ENCODE measurements at regions not wholly inside any gene's neighbourhood (a gene's known extent, or its start where the extent isn't known, plus 50 kb on each side); places are given as distances from the start of the nearest gene placed in this dataset.

GRCh38 chr6:76867182-76867581 is 596.1 kb downstream of the HTR1B start:
- Histone ChIP-seq H3K9me3 (ENCODE audit: insufficient read depth, low read depth, low read length) (no peaks in the 10 kb centered on the region), H3K9ac (ENCODE audit: low read depth, low read length, poor library complexity, severe bottlenecking) (no peak overlapping the region), H2AFZ (ENCODE audit: low read length) (no peak overlapping the region), H3F3A (ENCODE audit: low read depth) (no peaks in the 10 kb centered on the region), H3K36me3 (ENCODE audit: insufficient read depth, low read length) (no peaks in the 10 kb centered on the region), H3K4me2 (ENCODE audit: low read depth, low read length, poor library complexity, severe bottlenecking) (no peak overlapping the region), H4K20me1 (ENCODE audit: insufficient read depth, low read length, poor library complexity, severe bottlenecking) (no peaks in the 10 kb centered on the region), H3K9me2 (replicated peaks; ENCODE audit: low read depth, low read length) (no peaks in the 10 kb centered on the region), H3K4me3 (ENCODE audit: low read length, poor library complexity, severe bottlenecking) (no peak overlapping the region), H3K79me2 (ENCODE audit: insufficient read depth, low read length) (no peaks in the 10 kb centered on the region), H3K27me3 (ENCODE audit: insufficient read depth, low read length, poor library complexity, severe bottlenecking) (no peaks in the 10 kb centered on the region), H3K4me1 (ENCODE audit: insufficient read depth, low read length, poor library complexity, severe bottlenecking) (no peaks in the 10 kb centered on the region)
- TF ChIP-seq EZH2phosphoT487 (IDR thresholded peaks at IDR 0.05; ENCODE audit: borderline replicate concordance), result no peak
- no peak for TF ChIP-seq CTCF (conservative IDR thresholded peaks at IDR 0.05; ENCODE audit: low read length)

GRCh38 chr6:76866091-76866915 is 597.0 kb downstream of the HTR1B start:
- Histone ChIP-seq H3K9me3 (ENCODE audit: insufficient read depth, low read depth, low read length) (no peaks in the 10 kb centered on the region), H3K27me3 (ENCODE audit: insufficient read depth, low read length, poor library complexity, severe bottlenecking) (no peaks in the 10 kb centered on the region), H3K4me1 (ENCODE audit: insufficient read depth, low read length, poor library complexity, severe bottlenecking) (no peaks in the 10 kb centered on the region), H3K79me2 (ENCODE audit: insufficient read depth, low read length) (no peaks in the 10 kb centered on the region), H3F3A (ENCODE audit: low read depth) (no peaks in the 10 kb centered on the region), H3K9me2 (replicated peaks; ENCODE audit: low read depth, low read length) (no peaks in the 10 kb centered on the region), H3K4me3 (ENCODE audit: low read length, poor library complexity, severe bottlenecking) (no peak overlapping the region), H2AFZ (ENCODE audit: low read length) (no peak overlapping the region), H3K4me2 (ENCODE audit: low read depth, low read length, poor library complexity, severe bottlenecking) (no peak overlapping the region), H4K20me1 (ENCODE audit: insufficient read depth, low read length, poor library complexity, severe bottlenecking) (no peaks in the 10 kb centered on the region), H3K9ac (ENCODE audit: low read depth, low read length, poor library complexity, severe bottlenecking) (no peak overlapping the region), H3K36me3 (ENCODE audit: insufficient read depth, low read length) (no peaks in the 10 kb centered on the region)
- no peak for TF ChIP-seq EZH2phosphoT487 (IDR thresholded peaks at IDR 0.05; ENCODE audit: borderline replicate concordance)
- no peak for TF ChIP-seq CTCF (conservative IDR thresholded peaks at IDR 0.05; ENCODE audit: low read length)

- Histone ChIP-seq H3K4me2 (ENCODE audit: low read depth, low read length, poor library complexity, severe bottlenecking) (no peak overlapping the region), H3K4me1 (ENCODE audit: insufficient read depth, low read length, poor library complexity, severe bottlenecking) (no peaks in the 10 kb centered on the region), H2AFZ (ENCODE audit: low read length) (no peak overlapping the region), H3K9me2 (replicated peaks; ENCODE audit: low read depth, low read length) (no peaks in the 10 kb centered on the region), H3K4me3 (ENCODE audit: low read length, poor library complexity, severe bottlenecking) (no peak overlapping the region), H4K20me1 (ENCODE audit: insufficient read depth, low read length, poor library complexity, severe bottlenecking) (no peaks in the 10 kb centered on the region), H3K9me3 (ENCODE audit: insufficient read depth, low read depth, low read length) (no peaks in the 10 kb centered on the region), H3K36me3 (ENCODE audit: insufficient read depth, low read length) (no peaks in the 10 kb centered on the region), H3K27me3 (ENCODE audit: insufficient read depth, low read length, poor library complexity, severe bottlenecking) (no peaks in the 10 kb centered on the region), H3F3A (ENCODE audit: low read depth) (no peaks in the 10 kb centered on the region), H3K79me2 (ENCODE audit: insufficient read depth, low read length) (no peaks in the 10 kb centered on the region), H3K9ac (ENCODE audit: low read depth, low read length, poor library complexity, severe bottlenecking) (no peak overlapping the region)
- TF ChIP-seq CTCF (conservative IDR thresholded peaks at IDR 0.05; ENCODE audit: low read length) (no peak), EZH2phosphoT487 (IDR thresholded peaks at IDR 0.05; ENCODE audit: borderline replicate concordance) (no peak)
Observed at GRCh38 chr6:76862936-76863335, 600.4 kb downstream of the HTR1B start.
